ENCODE measurements at regions not wholly inside any gene's neighbourhood (a gene's known extent, or its start where the extent isn't known, plus 50 kb on each side); places are given as distances from the start of the nearest gene placed in this dataset.

DNA sequence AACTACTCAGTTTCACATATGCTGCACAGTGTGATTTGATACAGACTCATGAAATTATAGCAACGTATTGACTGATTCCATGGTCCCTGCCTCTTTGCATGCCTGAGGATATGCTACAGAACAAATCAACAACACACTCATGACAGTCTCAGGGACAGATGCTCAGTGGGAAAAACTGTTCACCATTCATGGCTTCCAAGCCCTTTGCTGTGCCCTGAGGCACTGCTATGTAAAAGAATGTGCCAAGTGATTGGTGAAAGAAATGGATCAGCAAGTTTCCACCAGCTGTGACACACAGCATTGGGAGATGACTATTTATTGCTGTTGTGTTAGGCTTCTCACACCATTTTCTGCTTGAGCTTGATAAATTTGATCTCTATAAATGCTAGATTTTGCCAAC is 825.6 kb upstream of the INTU start:
- WGBS, 2 donors (ENCODE audit: low coverage in 1 of 2), result 86% methylated on average over 1 of the region's 1 CpG
- no peaks in the 10 kb centered on the region for H3K27me3 ChIP-seq
- no peaks in the 10 kb centered on the region for H3K9me3 ChIP-seq
- no peaks in the 10 kb centered on the region for H3K36me3 ChIP-seq
- no peak overlapping the region for H3K27ac ChIP-seq
- TF ChIP-seq POLR2A (IDR thresholded peaks at IDR 0.05) (no peak), EP300 (IDR thresholded peaks at IDR 0.05) (no peak), POLR2AphosphoS5 (IDR thresholded peaks at IDR 0.05) (no peak)
- TF ChIP-seq, protein P1, sequence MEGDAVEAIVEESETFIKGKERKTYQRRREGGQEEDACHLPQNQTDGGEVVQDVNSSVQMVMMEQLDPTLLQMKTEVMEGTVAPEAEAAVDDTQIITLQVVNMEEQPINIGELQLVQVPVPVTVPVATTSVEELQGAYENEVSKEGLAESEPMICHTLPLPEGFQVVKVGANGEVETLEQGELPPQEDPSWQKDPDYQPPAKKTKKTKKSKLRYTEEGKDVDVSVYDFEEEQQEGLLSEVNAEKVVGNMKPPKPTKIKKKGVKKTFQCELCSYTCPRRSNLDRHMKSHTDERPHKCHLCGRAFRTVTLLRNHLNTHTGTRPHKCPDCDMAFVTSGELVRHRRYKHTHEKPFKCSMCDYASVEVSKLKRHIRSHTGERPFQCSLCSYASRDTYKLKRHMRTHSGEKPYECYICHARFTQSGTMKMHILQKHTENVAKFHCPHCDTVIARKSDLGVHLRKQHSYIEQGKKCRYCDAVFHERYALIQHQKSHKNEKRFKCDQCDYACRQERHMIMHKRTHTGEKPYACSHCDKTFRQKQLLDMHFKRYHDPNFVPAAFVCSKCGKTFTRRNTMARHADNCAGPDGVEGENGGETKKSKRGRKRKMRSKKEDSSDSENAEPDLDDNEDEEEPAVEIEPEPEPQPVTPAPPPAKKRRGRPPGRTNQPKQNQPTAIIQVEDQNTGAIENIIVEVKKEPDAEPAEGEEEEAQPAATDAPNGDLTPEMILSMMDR (IDR thresholded peaks at IDR 0.05), result no peak
- no peaks in the 10 kb centered on the region for H3K4me1 ChIP-seq
- H3K4me3 ChIP-seq, result no peak overlapping the region
- no peak for ATAC-seq

DNA sequence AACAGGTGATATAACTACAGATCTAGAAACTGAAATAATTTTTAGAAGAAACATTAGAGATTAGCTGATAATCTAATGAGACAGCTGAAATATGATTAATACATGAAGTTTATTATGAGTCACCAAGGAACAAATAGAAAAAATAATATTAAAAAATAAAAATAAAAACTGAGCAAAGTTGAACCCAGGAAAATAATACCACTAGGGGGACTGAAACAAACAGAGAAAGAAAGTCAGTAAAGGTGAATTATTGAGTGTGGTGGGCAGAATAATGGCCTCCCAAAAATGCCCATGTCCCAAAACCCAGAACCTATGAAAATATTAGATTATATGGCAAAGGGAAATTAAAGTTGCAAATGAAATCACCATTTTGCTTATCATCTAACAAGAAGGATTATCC is 820.7 kb upstream of the INTU start:
- no peaks in the 10 kb centered on the region for H3K9me3 ChIP-seq
- ATAC-seq, result no peak
- no peaks in the 10 kb centered on the region for H3K4me1 ChIP-seq
- no peak overlapping the region for H3K27ac ChIP-seq
- no peaks in the 10 kb centered on the region for H3K27me3 ChIP-seq
- TF ChIP-seq POLR2A (IDR thresholded peaks at IDR 0.05), result no peak
- TF ChIP-seq, protein P1 (IDR thresholded peaks at IDR 0.05), result no peak
- TF ChIP-seq POLR2AphosphoS5 (IDR thresholded peaks at IDR 0.05), result no peak
- TF ChIP-seq EP300 (IDR thresholded peaks at IDR 0.05), result no peak
- no peaks in the 10 kb centered on the region for H3K36me3 ChIP-seq
- no peak overlapping the region for H3K4me3 ChIP-seq

DNA sequence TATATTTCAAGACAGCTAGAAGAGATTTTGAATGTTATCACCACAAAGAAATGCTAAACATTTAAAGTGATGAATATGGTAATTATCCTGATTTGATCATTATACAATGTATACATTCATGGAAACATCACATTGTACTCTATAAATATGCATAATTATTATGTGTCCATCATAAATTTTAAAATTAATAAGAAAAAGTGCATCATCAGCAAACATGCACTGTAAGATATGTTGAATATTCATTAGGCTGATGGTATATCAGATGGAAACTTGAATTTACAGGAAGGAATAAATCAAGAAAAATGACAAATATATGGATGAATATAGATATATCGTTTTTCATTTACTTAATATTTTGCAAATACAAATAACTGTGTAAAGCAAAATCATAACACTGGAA is 812.1 kb upstream of the INTU start:
- Histone ChIP-seq H3K9me3 (no peaks in the 10 kb centered on the region), H3K27ac (no peak overlapping the region), H3K4me3 (no peak overlapping the region), H3K36me3 (no peaks in the 10 kb centered on the region), H3K27me3 (no peaks in the 10 kb centered on the region), H3K4me1 (no peaks in the 10 kb centered on the region)
- TF ChIP-seq POLR2A (IDR thresholded peaks at IDR 0.05) (no peak), EP300 (IDR thresholded peaks at IDR 0.05) (no peak), POLR2AphosphoS5 (IDR thresholded peaks at IDR 0.05) (no peak)
- TF ChIP-seq, protein P1 (IDR thresholded peaks at IDR 0.05), result no peak
- WGBS, 2 donors (ENCODE audit: low coverage in 1 of 2), result 88 to 100% methylated on average over 1 of the region's 1 CpG
- no peak for ATAC-seq

DNA sequence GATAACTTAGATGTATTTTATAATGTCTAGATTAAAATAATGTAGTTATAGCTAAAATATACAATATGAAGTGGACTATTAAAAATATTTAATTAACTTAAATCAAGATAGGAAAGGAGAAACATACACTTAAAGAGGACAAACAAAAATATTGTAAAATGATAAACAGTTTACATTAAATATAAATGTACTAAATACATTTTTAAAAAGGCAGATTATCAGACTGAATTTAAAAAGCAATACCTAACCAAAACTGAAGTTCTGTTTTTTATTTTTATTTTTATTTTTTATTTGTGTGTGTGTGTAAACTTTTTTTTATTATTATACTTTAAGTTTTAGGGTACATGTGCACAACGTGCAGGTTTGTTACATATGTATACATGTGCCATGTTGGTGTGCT is 811.6 kb upstream of the INTU start:
- no peak for TF ChIP-seq POLR2A (IDR thresholded peaks at IDR 0.05)
- TF ChIP-seq, protein P1 (IDR thresholded peaks at IDR 0.05), result no peak
- TF ChIP-seq EP300 (IDR thresholded peaks at IDR 0.05), result no peak
- no peak for TF ChIP-seq POLR2AphosphoS5 (IDR thresholded peaks at IDR 0.05)
- WGBS, 2 donors (ENCODE audit: low coverage in 1 of 2), result 100% methylated on average over 1 of the region's 1 CpG; no CpG with 5 or more reads in 1 of the 2 donors
- Histone ChIP-seq H3K27ac (no peak overlapping the region), H3K4me1 (no peaks in the 10 kb centered on the region), H3K9me3 (no peaks in the 10 kb centered on the region), H3K36me3 (no peaks in the 10 kb centered on the region), H3K27me3 (no peaks in the 10 kb centered on the region), H3K4me3 (no peak overlapping the region)
- no peak for ATAC-seq

DNA sequence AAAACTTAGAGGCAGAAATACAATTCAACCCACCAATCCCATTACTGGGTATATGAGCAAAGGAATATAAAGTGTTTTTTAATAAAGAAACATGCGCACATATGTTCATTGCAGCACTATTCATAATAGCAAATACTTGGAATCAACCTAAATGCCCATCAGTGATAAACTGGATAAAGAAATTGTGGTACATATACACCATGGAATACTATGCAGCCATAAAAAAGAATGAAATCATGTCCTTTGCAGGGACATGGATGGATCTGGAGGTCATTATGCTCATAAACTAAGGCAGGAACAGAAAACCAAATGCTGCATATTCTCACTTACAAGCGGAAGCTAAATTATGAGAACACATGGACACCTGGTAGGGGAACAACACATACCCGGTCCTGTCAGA is 807.7 kb upstream of the INTU start:
- TF ChIP-seq POLR2A (IDR thresholded peaks at IDR 0.05) (no peak), POLR2AphosphoS5 (IDR thresholded peaks at IDR 0.05) (no peak), EP300 (IDR thresholded peaks at IDR 0.05) (no peak)
- TF ChIP-seq, protein P1 (IDR thresholded peaks at IDR 0.05), result no peak
- ATAC-seq, result no peak

More for the DNA sequence above, 807.7 kb upstream of the INTU start:
- no peak overlapping the region for H3K27ac ChIP-seq
- no peaks in the 10 kb centered on the region for H3K4me1 ChIP-seq
- 82 to 100% methylated on average over 3 of the region's 3 CpGs for WGBS, 2 donors (ENCODE audit: low coverage in 1 of 2)
- H3K4me3 ChIP-seq, result no peak overlapping the region
- H3K27me3 ChIP-seq, result no peaks in the 10 kb centered on the region
- no peaks in the 10 kb centered on the region for H3K36me3 ChIP-seq
- peaks cover 0 to under 1% (median 0%) of the 10 kb centered on the region in 3 donors for H3K9me3 ChIP-seq
